ENCODE measurements at regions not wholly inside any gene's neighbourhood (a gene's known extent, or its start where the extent isn't known, plus 50 kb on each side); places are given as distances from the start of the nearest gene placed in this dataset.
"Not testable (repeated sequence)": the region's sequence is repeated elsewhere in the genome, so short reads cannot be mapped to it uniquely, and the experiment has no call there.

GRCh38 chr5:9761706-9762105 lies 131.6 kb upstream of the TAS2R1 start:
- no peak for DNase-seq
- Histone ChIP-seq H3K27me3 (ENCODE audit: control insufficient read depth, insufficient read depth, low read length) (no peaks in the 10 kb centered on the region), H3K36me3 (replicated peaks; ENCODE audit: control insufficient read depth, insufficient read depth, low read length) (no peaks in the 10 kb centered on the region), H3K4me3 (ENCODE audit: insufficient read depth, low read depth, low read length) (no peak overlapping the region)

- DNase-seq = not testable (repeated sequence)
These were observed 122.5 kb upstream of the TAS2R1 start for GRCh38 chr5:9752670-9753069.

GRCh38 chr5:9743507-9743906 lies 113.4 kb upstream of the TAS2R1 start:
- Histone ChIP-seq H3K27me3 (ENCODE audit: control insufficient read depth, insufficient read depth, low read length) (no peaks in the 10 kb centered on the region), H3K4me3 (ENCODE audit: insufficient read depth, low read depth, low read length) (no peak overlapping the region), H3K36me3 (replicated peaks; ENCODE audit: control insufficient read depth, insufficient read depth, low read length) (no peaks in the 10 kb centered on the region)
- no peak for DNase-seq

More at GRCh38 chr5:9752670-9753069, 122.5 kb upstream of the TAS2R1 start:
- not testable (repeated sequence) for H3K36me3 ChIP-seq (replicated peaks; ENCODE audit: control insufficient read depth, insufficient read depth, low read length); H3K27me3 ChIP-seq (ENCODE audit: control insufficient read depth, insufficient read depth, low read length); H3K4me3 ChIP-seq (ENCODE audit: insufficient read depth, low read depth, low read length)

- Histone ChIP-seq H3K27me3 (ENCODE audit: control insufficient read depth, insufficient read depth, low read length) (no peaks in the 10 kb centered on the region), H3K36me3 (replicated peaks; ENCODE audit: control insufficient read depth, insufficient read depth, low read length) (no peaks in the 10 kb centered on the region), H3K4me3 (ENCODE audit: insufficient read depth, low read depth, low read length) (no peak overlapping the region)
- DNase-seq = no peak
These were observed 112.7 kb upstream of the TAS2R1 start for GRCh38 chr5:9742848-9743247.

GRCh38 chr5:9739135-9739534 lies 109.0 kb upstream of the TAS2R1 start:
- Histone ChIP-seq H3K27me3 (ENCODE audit: control insufficient read depth, insufficient read depth, low read length) (no peaks in the 10 kb centered on the region), H3K36me3 (replicated peaks; ENCODE audit: control insufficient read depth, insufficient read depth, low read length) (no peaks in the 10 kb centered on the region), H3K4me3 (ENCODE audit: insufficient read depth, low read depth, low read length) (no peak overlapping the region)
- DNase-seq = peak; percentile 46

- H3K27me3 ChIP-seq (ENCODE audit: control insufficient read depth, insufficient read depth, low read length) = no peaks in the 10 kb centered on the region
- no peak overlapping the region for H3K4me3 ChIP-seq (ENCODE audit: insufficient read depth, low read depth, low read length)
- DNase-seq = no peak
- H3K36me3 ChIP-seq (replicated peaks; ENCODE audit: control insufficient read depth, insufficient read depth, low read length) = no peaks in the 10 kb centered on the region
These were observed 107.1 kb upstream of the TAS2R1 start for GRCh38 chr5:9737265-9737664.

- Histone ChIP-seq H3K4me3 (ENCODE audit: insufficient read depth, low read depth, low read length) (no peak overlapping the region), H3K27me3 (ENCODE audit: control insufficient read depth, insufficient read depth, low read length) (no peaks in the 10 kb centered on the region), H3K36me3 (replicated peaks; ENCODE audit: control insufficient read depth, insufficient read depth, low read length) (no peaks in the 10 kb centered on the region)
- DNase-seq = no peak
These were observed 103.3 kb upstream of the TAS2R1 start for GRCh38 chr5:9733486-9733885.

- DNase-seq = no peak
- H3K4me3 ChIP-seq (ENCODE audit: insufficient read depth, low read depth, low read length) = no peak overlapping the region
- no peaks in the 10 kb centered on the region for H3K36me3 ChIP-seq (replicated peaks; ENCODE audit: control insufficient read depth, insufficient read depth, low read length)
- no peaks in the 10 kb centered on the region for H3K27me3 ChIP-seq (ENCODE audit: control insufficient read depth, insufficient read depth, low read length)
These were observed 101.0 kb upstream of the TAS2R1 start for GRCh38 chr5:9731159-9731558.

- DNase-seq = no peak
- H3K36me3 ChIP-seq (replicated peaks; ENCODE audit: control insufficient read depth, insufficient read depth, low read length) = no peaks in the 10 kb centered on the region
- H3K4me3 ChIP-seq (ENCODE audit: insufficient read depth, low read depth, low read length) = no peak overlapping the region
- H3K27me3 ChIP-seq (ENCODE audit: control insufficient read depth, insufficient read depth, low read length) = no peaks in the 10 kb centered on the region
These were observed 98.1 kb upstream of the TAS2R1 start for GRCh38 chr5:9728261-9728660.

GRCh38 chr5:9726931-9727330 lies 96.8 kb upstream of the TAS2R1 start:
- DNase-seq = no peak
- Histone ChIP-seq H3K27me3 (ENCODE audit: control insufficient read depth, insufficient read depth, low read length) (no peaks in the 10 kb centered on the region), H3K4me3 (ENCODE audit: insufficient read depth, low read depth, low read length) (no peak overlapping the region), H3K36me3 (replicated peaks; ENCODE audit: control insufficient read depth, insufficient read depth, low read length) (no peaks in the 10 kb centered on the region)

- not testable (repeated sequence) for H3K36me3 ChIP-seq (replicated peaks; ENCODE audit: control insufficient read depth, insufficient read depth, low read length); H3K4me3 ChIP-seq (ENCODE audit: insufficient read depth, low read depth, low read length); H3K27me3 ChIP-seq (ENCODE audit: control insufficient read depth, insufficient read depth, low read length); DNase-seq
These were observed 95.1 kb upstream of the TAS2R1 start for GRCh38 chr5:9725265-9725664.

GRCh38 chr5:9724707-9725106 lies 94.6 kb upstream of the TAS2R1 start:
- H3K27me3 ChIP-seq (ENCODE audit: control insufficient read depth, insufficient read depth, low read length) = no peaks in the 10 kb centered on the region
- H3K36me3 ChIP-seq (replicated peaks; ENCODE audit: control insufficient read depth, insufficient read depth, low read length) = no peaks in the 10 kb centered on the region
- DNase-seq = no peak
- H3K4me3 ChIP-seq (ENCODE audit: insufficient read depth, low read depth, low read length) = no peak overlapping the region

GRCh38 chr5:9722601-9723180 lies 92.5 kb upstream of the TAS2R1 start:
- Histone ChIP-seq H3K27me3 (ENCODE audit: control insufficient read depth, insufficient read depth, low read length) (no peaks in the 10 kb centered on the region), H3K4me3 (ENCODE audit: insufficient read depth, low read depth, low read length) (no peak overlapping the region), H3K36me3 (replicated peaks; ENCODE audit: control insufficient read depth, insufficient read depth, low read length) (no peaks in the 10 kb centered on the region)
- no peak for DNase-seq

- no peaks in the 10 kb centered on the region for H3K27me3 ChIP-seq (ENCODE audit: control insufficient read depth, insufficient read depth, low read length)
These were observed 91.0 kb upstream of the TAS2R1 start for GRCh38 chr5:9721161-9721560.

GRCh38 chr5:9720361-9720760 lies 90.2 kb upstream of the TAS2R1 start:
- Histone ChIP-seq H3K36me3 (replicated peaks; ENCODE audit: control insufficient read depth, insufficient read depth, low read length) (no peaks in the 10 kb centered on the region), H3K4me3 (ENCODE audit: insufficient read depth, low read depth, low read length) (no peak overlapping the region), H3K27me3 (ENCODE audit: control insufficient read depth, insufficient read depth, low read length) (no peaks in the 10 kb centered on the region)
- peak; percentile 48 for DNase-seq

More at GRCh38 chr5:9721161-9721560, 91.0 kb upstream of the TAS2R1 start:
- Histone ChIP-seq H3K4me3 (ENCODE audit: insufficient read depth, low read depth, low read length) (no peak overlapping the region), H3K36me3 (replicated peaks; ENCODE audit: control insufficient read depth, insufficient read depth, low read length) (no peaks in the 10 kb centered on the region)
- DNase-seq = no peak

GRCh38 chr5:9716838-9717281 lies 86.7 kb upstream of the TAS2R1 start:
- H3K36me3 ChIP-seq (replicated peaks; ENCODE audit: control insufficient read depth, insufficient read depth, low read length) = no peaks in the 10 kb centered on the region
- H3K27me3 ChIP-seq (ENCODE audit: control insufficient read depth, insufficient read depth, low read length) = no peaks in the 10 kb centered on the region
- no peak for DNase-seq
- H3K4me3 ChIP-seq (ENCODE audit: insufficient read depth, low read depth, low read length) = no peak overlapping the region

Measured in H7 (cell line).